ENCODE measurements at regions not wholly inside any gene's neighbourhood (a gene's known extent, or its start where the extent isn't known, plus 50 kb on each side); places are given as distances from the start of the nearest gene placed in this dataset.
"Not testable (repeated sequence)": the region's sequence is repeated elsewhere in the genome, so short reads cannot be mapped to it uniquely, and the experiment has no call there.

DNA sequence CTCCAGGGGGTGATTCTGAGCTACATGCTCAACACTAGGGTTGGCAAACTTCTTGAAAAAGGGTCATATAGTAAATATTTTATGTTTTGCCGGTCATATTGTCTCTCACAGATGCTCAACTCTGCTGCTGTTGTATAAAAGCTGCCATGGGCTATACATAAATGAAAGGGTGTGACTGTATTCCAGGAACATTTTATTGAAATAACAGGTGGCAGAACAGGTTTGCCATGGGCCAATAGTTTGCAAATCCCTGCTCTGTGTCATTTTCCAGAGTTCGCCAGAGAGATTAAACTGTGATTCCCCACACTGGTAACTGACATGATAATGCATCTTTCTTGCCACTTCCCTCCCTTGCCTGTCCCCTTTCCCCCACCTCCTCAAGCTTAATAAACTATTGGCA lies 144.1 kb downstream of the NPIPA8 start:
- TF ChIP-seq EP300, POLR2A (IDR thresholded peaks at IDR 0.05): not testable (repeated sequence)
- TF ChIP-seq, protein P1, sequence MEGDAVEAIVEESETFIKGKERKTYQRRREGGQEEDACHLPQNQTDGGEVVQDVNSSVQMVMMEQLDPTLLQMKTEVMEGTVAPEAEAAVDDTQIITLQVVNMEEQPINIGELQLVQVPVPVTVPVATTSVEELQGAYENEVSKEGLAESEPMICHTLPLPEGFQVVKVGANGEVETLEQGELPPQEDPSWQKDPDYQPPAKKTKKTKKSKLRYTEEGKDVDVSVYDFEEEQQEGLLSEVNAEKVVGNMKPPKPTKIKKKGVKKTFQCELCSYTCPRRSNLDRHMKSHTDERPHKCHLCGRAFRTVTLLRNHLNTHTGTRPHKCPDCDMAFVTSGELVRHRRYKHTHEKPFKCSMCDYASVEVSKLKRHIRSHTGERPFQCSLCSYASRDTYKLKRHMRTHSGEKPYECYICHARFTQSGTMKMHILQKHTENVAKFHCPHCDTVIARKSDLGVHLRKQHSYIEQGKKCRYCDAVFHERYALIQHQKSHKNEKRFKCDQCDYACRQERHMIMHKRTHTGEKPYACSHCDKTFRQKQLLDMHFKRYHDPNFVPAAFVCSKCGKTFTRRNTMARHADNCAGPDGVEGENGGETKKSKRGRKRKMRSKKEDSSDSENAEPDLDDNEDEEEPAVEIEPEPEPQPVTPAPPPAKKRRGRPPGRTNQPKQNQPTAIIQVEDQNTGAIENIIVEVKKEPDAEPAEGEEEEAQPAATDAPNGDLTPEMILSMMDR (IDR thresholded peaks at IDR 0.05), result not testable (repeated sequence)

Measured in ovary (tissue), 3 donors.